ENCODE measurements at regions not wholly inside any gene's neighbourhood (a gene's known extent, or its start where the extent isn't known, plus 50 kb on each side); places are given as distances from the start of the nearest gene placed in this dataset.

GRCh38 chr4:182145334-182145905 is 97.8 kb upstream of the TENM3 start:
- no peak for DNase-seq (ENCODE audit: low spot score)

GRCh38 chr4:182147391-182147790 is 95.8 kb upstream of the TENM3 start:
- no peak for DNase-seq (ENCODE audit: low spot score)

- DNase-seq (ENCODE audit: low spot score) = no peak
Observed at GRCh38 chr4:182150645-182151044, 92.6 kb upstream of the TENM3 start.

- no peak for DNase-seq (ENCODE audit: low spot score)
Observed at GRCh38 chr4:182155806-182156205, 87.4 kb upstream of the TENM3 start.

- no peak for DNase-seq (ENCODE audit: low spot score)
Observed at GRCh38 chr4:182163180-182163579, 80.0 kb upstream of the TENM3 start.

GRCh38 chr4:182169572-182169971 is 73.6 kb upstream of the TENM3 start:
- DNase-seq (ENCODE audit: low spot score) = no peak

DNA sequence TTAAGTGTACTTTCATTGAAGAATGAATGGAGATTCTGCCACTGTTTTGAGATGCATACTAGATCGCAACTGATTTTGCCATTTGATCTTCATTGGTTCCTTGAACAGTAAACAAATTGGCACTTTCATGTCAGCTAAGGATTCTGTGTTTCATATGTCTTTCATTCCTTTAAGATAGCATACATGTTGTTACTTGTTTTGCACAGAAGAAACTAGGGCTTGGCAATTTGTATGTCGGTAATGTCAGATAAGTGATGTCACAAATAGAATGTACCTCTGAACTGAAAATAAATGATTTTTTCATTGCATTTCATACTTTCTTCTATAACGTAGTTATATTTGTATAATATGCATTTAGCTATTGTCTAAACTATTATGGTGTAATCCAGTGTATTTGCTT is 73.2 kb upstream of the TENM3 start:
- no peak for DNase-seq (ENCODE audit: low spot score)

DNA sequence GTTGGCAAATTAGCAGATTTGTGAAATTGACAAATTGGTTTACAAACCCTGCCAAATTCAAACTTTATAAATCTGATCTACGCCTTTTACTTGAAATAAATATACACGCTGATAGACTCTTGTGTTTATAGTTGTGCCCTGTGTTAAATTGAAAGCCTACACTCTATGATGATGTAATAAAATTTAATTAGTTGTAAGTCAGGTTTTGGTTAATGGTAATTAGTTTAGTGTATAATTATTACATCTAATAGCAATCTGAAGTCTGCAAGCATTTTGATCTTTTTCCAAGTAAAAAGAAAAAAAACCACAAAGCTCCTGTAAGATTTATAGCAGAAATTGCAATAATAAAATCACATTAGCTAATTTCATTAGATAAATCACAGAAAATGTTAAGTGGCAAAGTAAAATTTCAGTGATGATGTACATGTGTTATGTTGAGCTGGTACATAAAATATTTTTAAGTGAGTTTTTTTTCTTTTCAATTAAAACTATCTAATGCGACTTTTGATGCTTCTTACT is 72.7 kb upstream of the TENM3 start:
- DNase-seq (ENCODE audit: low spot score) = no peak

DNA sequence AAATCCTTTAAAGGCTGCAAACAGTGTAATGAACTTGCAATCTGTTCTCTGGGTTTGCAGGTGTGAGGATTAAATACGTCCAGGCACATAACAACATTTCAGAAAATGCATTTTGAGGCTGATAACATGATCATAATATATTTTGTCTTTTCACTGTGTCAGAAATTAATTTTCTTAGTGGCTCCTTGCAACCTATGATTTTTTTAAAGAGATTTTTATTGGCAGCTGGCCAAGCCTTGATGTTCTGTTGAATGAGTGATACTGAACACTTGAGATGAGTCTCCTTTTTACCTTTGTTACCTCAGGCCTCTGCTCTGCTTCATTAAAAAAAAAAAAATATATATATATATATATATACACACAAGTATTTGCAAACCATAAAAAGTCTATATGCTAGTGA is 68.2 kb upstream of the TENM3 start:
- DNase-seq (ENCODE audit: low spot score) = no peak

- DNase-seq (ENCODE audit: low spot score) = no peak
Observed at GRCh38 chr4:182175788-182176519, 67.2 kb upstream of the TENM3 start.

DNA sequence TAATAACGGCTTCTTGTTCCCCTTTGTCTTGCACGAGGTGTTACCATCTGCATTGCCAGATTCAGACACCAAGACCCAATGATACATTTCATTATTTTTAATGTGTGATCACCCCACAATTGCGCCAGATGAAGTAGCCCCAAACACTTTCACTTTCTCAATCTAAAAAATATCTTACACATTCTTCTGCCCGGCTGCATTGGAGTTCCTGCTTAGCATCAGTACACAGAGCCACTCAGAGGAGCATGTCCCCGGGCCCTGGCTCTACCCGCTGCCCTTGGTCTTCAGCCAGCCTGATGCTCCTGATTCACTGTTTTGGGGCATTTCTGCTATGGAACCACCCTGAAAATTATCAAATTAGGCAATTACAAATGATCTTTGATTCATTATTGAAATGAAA is 66.0 kb upstream of the TENM3 start:
- DNase-seq (ENCODE audit: low spot score) = no peak

DNA sequence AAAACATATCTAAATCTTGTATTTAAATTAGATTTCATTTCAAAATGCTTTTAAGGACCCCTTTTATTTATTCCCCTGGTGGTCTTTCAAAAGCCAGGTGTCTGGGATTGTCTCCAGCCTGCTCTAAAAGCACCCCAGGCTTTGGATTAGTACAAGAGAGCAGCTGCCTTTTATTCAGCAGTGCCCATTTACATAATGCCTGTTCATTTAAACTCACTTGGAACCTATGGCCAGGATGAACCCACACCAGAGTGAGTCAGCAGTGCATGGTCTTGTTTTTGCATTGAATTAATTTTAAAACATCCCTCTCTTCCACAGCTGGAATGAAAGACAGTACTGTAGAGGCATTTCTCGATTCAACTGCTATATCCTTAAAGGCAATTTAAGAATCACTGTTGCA is 64.1 kb upstream of the TENM3 start:
- DNase-seq (ENCODE audit: low spot score) = no peak

GRCh38 chr4:182179751-182180150 is 63.5 kb upstream of the TENM3 start:
- no peak for DNase-seq (ENCODE audit: low spot score)

DNA sequence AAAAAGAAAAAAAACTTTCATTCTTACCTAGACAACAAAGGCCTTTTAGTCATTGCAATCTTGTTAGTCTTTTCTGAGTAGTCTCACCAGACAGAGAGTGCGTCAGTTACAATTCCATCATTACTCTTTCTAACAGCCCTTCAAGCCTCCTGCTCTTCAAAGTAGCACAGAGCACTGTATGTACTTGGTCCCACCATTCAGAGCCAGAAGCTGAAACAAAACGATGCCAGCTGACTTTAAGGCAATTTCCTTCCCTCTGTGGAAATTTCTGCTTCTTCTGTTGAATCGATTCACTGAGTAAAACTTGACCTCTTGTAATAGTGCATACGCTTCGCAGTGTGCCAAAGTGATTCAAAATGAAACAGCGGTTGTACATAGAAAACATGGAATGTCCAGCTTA is 57.7 kb upstream of the TENM3 start:
- DNase-seq (ENCODE audit: low spot score) = no peak

DNA sequence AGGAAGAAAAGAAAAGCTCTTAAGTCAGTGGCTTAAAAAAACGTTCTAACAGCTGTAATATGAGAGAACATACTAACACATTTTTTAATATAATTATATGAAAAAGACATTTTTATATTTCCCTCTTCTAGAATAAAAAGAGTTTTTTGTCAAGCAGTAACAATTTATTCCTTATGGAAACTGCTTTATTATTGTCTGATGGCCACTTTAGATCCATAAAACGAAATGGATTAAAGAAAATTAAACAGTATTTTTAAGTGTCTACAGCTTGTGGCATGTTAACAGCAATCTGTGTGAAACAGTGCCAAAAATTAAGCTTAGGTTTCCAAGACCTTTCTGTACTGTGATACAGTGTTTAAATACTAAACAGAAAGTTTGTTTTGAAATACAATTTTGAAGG is 55.5 kb upstream of the TENM3 start:
- DNase-seq (ENCODE audit: low spot score) = no peak

DNA sequence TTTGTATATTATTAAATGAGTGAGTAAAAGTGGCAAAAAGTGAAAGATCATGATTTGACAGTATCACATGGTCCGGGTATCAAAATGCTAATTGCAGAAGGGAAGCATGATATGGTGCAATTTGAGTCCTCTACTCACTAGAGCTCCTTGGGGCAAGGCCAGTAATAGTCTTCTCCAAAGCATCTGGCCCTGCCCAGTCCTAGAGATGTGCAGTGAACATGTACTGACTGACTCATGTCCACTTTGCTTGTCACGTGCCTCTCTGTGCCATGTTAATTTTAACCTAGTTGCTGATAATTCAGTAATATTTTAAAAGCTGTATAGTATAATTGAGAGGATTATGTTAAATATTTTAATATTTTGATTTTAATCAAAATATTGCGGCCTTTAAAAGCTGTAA is 54.6 kb upstream of the TENM3 start:
- DNase-seq (ENCODE audit: low spot score) = no peak

DNA sequence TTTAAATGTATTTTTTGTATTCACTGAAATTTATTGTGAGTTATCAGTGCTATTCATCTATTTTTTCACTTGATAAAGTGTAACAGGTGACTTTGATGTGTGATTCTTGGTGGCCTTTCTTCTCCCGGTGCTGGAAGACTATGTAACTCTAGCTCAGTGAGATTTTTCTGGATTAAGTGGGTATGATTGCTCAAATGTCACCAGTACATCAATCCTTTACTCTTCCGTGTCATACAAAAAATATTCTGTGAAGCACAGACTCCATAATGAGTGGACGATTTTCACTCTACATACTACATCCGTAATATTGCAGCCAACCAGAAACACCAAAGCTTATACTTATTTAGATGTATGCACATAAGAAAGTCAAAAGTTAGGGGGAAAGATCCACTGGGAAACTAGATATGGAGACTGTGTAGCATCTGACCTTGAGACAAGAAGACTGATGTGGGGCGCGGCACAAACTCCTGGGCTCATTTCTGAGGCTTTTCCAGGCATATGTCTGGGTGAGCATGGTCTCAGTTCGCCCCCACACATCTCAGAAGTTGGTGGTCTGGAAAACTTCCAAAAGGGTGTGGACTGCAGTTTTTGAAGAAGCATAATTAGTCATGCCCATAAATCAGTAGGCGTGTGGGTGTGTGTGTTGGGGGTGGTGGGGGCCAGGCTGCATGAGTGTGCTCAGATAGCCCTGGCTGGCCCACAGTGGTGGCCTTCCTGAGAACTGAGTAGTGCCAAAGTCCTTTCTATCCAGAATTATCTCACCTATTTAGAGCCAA is 53.9 kb upstream of the TENM3 start:
- DNase-seq (ENCODE audit: low spot score) = no peak

GRCh38 chr4:182190306-182190705 is 52.9 kb upstream of the TENM3 start:
- DNase-seq (ENCODE audit: low spot score) = no peak

- DNase-seq (ENCODE audit: low spot score) = no peak
Observed at GRCh38 chr4:182192511-182193181, 50.6 kb upstream of the TENM3 start.

DNA sequence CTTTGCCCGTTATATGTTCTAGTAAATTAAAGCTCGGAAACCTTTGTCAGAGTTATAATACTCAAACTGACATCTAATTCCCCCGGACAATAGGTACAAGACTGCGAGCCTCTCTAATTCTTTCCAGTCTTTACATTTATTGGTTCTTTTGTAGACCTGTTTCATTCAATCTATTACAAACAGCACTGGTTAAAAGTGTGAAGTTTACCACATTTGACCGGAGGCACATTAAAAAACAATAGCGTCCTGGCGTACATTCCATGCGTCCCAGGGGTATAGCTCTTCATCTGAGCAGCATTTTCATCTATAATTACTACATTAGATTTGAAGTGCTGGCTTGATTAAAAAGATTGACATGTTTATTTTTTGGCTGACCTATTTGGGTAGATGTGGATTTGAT is 49.9 kb upstream of the TENM3 start:
- no peak for DNase-seq (ENCODE audit: low spot score)

Measured in kidney capillary endothelial cell (primary cell).